GM19035 (cell line): ENCODE measurements at regions not wholly inside any gene's neighbourhood (a gene's known extent, or its start where the extent isn't known, plus 50 kb on each side); places are given as distances from the start of the nearest gene placed in this dataset.

Experiments used
- ATAC-seq: cut with Tn5 transposase; IDR thresholded peaks from one replicate; pipeline ENCODE4 v1.9.1; 2021; ENCODE audit not compliant: unreplicated experiment

DNA sequence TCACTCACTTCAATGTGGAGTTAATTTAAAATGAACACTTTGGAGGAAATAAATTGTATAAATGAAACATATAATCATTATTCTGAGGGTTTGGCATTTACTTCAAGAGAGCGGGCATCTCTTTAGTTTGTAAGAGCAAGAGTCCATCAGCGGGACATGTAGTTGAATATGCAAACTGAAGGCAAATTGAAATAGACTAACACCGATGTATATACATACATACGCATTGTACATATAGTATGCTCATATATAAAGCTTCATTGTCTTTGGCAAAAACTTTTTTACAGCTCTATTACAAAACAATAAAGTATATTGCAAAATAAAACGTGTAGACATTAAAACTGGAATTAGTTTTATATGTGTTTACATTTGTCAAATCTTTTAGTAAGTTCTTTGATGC is 328.9 kb downstream of the LTN1 start:
- no peak for ATAC-seq

DNA sequence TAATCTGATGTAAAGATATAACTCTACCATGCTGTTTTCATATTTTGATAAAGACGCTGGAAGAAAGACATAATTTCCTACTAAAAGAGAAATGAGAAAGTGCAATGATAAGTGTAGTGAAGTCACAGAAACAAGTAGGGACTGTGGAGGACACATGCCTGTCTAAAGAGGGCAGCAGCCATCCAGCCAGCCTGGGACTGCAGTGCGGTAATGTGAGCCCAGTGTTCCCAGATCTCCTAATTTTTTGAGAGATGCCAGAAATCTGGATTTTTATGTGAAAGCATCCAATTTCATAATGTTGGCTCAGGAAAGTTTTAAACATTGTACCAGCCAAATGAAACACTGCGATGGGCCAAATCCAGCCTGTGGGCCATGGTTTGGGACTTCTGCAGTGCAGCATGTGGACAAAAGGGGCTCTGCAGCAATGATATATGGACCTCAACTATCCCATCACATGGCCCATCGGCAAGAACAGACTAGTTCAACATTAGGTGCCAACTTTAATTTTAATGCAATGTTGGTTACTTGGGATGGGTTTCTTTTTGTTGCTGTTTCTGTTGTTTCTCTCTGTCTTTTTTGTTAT is 329.5 kb downstream of the LTN1 start:
- no peak for ATAC-seq

DNA sequence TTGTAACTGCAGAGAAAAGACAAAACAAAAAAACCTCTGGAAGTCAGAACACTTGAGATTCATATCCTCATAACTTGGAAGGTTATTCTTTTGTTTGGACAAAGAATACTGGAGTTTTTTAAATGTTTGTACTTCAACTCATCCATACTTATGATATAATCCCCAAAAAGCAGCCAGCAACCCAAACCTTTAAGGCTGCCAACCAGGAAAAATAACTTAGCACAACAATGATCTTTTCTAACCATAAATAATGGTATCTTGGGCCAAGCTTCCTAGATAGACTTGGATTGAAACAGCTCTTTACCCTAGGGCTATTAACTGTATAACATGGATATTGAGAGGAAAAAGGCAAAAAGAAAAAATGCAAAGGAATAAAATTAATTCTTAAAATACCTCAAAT is 335.1 kb downstream of the LTN1 start:
- no peak for ATAC-seq

DNA sequence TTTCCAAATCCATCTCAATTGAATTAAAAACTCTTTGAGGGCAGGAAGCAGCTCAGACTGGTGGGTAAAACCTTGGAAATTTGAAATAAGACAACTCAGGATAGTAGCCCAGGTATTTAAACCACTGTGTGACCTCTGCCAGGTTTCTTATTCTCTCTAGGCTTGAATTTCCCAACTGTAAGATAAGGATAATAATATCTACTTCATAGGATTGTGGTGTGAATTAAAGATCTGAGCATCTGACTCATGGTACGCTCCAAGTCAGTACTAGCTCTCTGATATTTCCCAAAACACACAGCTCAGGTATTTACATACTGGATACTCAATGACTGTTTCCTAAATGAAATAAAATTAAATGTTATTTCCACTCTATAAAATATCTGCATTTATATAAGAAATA is 337.2 kb downstream of the LTN1 start:
- ATAC-seq = no peak

- no peak for ATAC-seq
Measured at GRCh38 chr21:28654406-28654805, 338.3 kb downstream of the LTN1 start.

GRCh38 chr21:28644762-28645161 is 347.9 kb downstream of the LTN1 start:
- ATAC-seq = no peak

- ATAC-seq = no peak
Measured at GRCh38 chr21:28642891-28643290, 349.8 kb downstream of the LTN1 start.

DNA sequence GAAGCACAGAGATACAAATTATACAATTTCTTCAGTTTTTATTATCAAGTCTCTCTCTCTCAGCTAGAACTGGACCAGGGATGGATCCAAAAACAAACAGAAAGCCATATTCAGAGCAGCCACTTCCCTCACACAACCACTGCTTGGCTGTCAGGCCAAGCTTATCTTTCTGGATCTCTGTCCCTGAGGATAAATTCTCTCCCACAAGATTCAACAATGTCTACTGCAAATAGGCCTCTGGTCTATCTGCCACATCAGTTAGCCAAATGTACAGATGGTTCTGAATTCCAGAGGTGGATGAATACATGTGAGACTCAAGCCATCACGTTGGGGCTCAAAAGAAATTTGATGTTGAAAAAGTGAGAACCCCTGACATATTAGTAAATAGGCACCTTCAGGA is 350.9 kb downstream of the LTN1 start:
- ATAC-seq = no peak

DNA sequence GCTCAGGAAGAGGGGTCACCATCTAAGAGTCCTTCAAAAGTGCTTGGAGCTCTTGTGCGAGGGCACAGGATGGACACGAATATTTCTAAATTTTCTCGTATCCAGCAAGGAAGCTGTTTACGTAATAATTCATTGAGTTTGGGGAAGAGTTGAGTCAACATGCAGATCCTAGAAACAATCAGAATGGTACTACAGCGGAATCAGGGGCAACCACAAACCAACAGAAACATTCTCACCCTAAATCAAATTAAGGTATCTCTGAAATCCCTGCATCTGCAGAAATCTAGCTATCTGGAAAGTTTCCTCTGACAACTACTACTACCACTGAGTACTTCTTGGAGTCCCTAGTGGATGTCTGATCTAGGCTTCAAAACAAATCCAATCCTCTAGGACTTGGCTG is 352.4 kb downstream of the LTN1 start:
- no peak for ATAC-seq

DNA sequence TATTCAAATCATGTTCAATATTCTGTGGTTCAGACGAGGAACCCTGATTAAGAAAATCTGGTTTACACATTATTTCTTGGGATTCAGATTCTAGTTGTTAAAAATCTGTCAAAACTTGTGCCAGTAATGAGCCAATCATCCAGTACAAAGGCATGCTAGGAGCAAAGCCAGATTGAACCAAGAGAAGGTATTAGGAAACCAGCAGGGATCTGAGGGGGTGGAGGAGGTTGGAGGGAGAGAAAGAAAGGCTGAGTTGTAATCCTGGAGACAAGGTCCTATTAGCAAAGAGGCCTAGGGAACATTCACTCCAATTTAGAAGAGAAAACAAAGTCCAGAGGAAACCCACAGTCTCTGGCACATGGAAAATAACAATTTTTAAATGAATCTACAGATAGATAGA is 352.9 kb downstream of the LTN1 start:
- no peak for ATAC-seq

- no peak for ATAC-seq
Measured at GRCh38 chr21:28636752-28637691, 355.7 kb downstream of the LTN1 start.

DNA sequence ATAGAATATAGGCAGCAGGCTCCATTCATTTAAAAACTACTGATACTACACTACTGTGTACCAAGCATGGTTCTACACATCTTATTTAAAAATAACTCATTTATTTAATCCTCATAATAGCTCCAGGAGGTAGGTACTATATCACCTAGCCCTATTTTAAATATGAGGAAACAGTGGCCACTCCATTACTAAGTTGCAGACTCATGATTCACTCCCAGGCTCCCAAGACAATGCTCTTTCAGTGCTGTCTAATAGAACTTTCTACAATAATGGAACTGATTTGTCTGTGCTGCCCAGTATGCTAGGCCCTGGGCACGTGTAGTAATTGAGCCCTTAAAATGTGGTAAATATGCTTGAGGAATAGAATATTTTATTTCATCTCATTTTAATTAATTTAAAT is 357.1 kb downstream of the LTN1 start:
- ATAC-seq = no peak

GRCh38 chr21:28633839-28634555 is 358.7 kb downstream of the LTN1 start:
- no peak for ATAC-seq

- ATAC-seq = no peak
Measured at GRCh38 chr21:28632755-28633408, 359.8 kb downstream of the LTN1 start.

DNA sequence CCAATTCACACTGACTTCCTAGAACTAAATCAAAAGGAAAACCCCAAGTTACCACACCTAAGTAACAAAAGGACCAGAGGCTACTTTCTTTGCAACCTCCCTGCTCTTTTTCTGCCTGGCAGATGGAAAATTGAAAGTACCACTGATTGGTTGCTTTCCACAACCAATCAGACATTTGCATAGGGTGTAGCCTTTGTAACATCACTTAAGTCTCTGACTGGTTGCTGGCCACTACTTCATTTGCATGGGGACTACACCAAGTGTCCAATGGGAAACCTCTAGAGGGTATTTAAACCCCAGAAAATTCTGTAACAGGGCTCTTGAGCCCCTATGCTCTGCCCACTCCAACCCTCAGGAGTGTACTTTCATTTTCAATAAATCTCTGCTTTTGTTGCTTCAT is 365.0 kb downstream of the LTN1 start:
- no peak for ATAC-seq

GRCh38 chr21:28627261-28627660 is 365.4 kb downstream of the LTN1 start:
- no peak for ATAC-seq

DNA sequence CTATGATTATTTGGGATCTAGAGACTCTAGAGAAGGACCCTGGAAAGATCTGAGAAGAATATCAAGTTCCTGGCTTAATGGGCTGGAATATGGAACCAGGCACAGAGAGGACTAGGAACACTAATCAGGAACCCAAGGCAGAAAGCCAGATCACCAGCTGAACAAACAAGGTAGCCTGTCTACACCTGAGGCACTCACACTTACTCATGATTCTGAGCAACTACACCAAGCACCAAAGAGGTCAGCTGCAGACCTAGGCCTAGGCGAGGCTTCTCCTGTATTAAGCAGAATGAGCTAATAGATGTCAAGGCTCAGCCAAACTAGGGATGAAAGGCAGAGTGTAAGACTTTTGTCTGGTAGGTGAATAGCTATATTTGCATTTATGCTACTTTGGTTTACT is 368.1 kb downstream of the LTN1 start:
- no peak for ATAC-seq

- no peak for ATAC-seq
Measured at GRCh38 chr21:28617300-28617699, 375.4 kb downstream of the LTN1 start.

DNA sequence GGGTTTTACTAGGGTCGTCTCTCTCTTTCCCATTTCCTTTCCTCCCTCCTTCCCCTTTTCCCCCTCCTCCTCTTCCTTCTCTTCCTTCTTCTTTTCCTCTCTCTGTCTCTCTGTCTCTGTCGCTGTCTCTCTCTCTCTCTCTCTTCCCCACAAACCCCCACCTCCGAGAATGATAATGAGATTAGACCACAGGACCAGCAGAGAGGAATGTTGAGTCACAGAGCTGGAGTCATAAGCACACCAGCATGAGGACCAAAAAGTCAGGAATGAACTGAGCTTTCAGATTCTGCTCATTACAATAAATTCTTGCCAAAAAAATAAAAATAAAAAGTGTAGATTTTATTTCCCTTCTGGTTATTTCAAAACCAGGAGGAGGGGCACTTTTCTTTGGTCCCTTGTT is 377.4 kb downstream of the LTN1 start:
- ATAC-seq = no peak

DNA sequence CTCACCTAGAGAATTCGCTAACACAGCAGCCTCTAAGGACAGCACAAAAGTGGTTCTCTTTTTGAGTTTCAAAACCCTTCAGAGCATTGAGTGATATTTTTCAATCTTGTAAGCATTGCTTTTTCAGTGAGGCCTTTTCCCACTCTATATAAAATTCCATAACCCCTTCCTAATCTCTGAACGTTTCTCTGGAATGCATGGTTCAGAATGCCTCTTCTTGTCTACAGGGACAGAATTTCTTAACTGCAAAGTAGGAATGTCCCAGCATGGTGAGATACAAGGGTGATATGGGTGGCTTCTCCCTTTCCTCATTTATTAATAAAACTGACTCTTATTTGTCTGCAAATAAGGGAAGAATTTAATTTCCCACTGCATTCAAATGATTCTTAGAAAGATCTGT is 377.9 kb downstream of the LTN1 start:
- no peak for ATAC-seq

GRCh38 chr21:28608646-28609045 is 384.0 kb downstream of the LTN1 start:
- ATAC-seq = no peak
